A673 (cell line): ENCODE measurements at regions not wholly inside any gene's neighbourhood (a gene's known extent, or its start where the extent isn't known, plus 50 kb on each side); places are given as distances from the start of the nearest gene placed in this dataset.

Experiments
- CTCF ChIP-seq: fragments of 300-800, 200-600 bp; sonication (generic); conservative IDR thresholded peaks from 2 replicates; pipeline ENCODE4 v1.5.1; 2017; ENCODE audit warnings: low read depth, mild to moderate bottlenecking, antibody characterized with exemption, low read length, moderate library complexity, mixed read lengths
- EZH2 ChIP-seq: fragments of 200-600 bp; sonication (generic); IDR thresholded peaks from 2 replicates; pipeline ENCODE4 v1.6.1; 2017; ENCODE audit warnings: borderline replicate concordance, low read depth, mild to moderate bottlenecking, mixed read lengths, antibody characterized with exemption, low read length; ENCODE audit not compliant: poor library complexity, severe bottlenecking

GRCh38 chr3:64988188-64988587, 300.4 kb upstream of the ADAMTS9 start:
- TF ChIP-seq EZH2: no peak
- no peak for TF ChIP-seq CTCF
